BE2C (cell line): ENCODE measurements at regions not wholly inside any gene's neighbourhood (a gene's known extent, or its start where the extent isn't known, plus 50 kb on each side); places are given as distances from the start of the nearest gene placed in this dataset.

ENCODE experiments used
- DNase-seq: peaks from one replicate; pipeline ENCODE4 v3.0.0-alpha.2; 2020
- H3K27me3 ChIP-seq: fragments of 250-450 bp; sonication (Bioruptor Pico); 2 replicates; pipeline ENCODE4 v1.5.1; 2020; ENCODE audit warnings: mild to moderate bottlenecking
- H3K36me3 ChIP-seq: fragments of 250-450 bp; sonication (Bioruptor Pico); 2 replicates; pipeline ENCODE4 v1.5.1; 2020; ENCODE audit warnings: mild to moderate bottlenecking
- H3K4me1 ChIP-seq: fragments of 250-450 bp; sonication (Bioruptor Pico); 2 replicates; pipeline ENCODE4 v1.5.1; 2020
- H3K4me3 ChIP-seq: 2 replicates; pipeline ENCODE4 v1.5.1; 2011; ENCODE audit warnings: low read depth, low read length
- H3K9me3 ChIP-seq: fragments of 250-450 bp; sonication (Bioruptor Pico); 2 replicates; pipeline ENCODE4 v1.5.1; 2020
- TF ChIP-seq, protein P1 (sequence below): IDR thresholded peaks from 2 replicates; pipeline ENCODE4 v1.5.1; 2012; ENCODE audit warnings: mild to moderate bottlenecking, low read depth, low read length

GRCh38 chr3:153829606-153830170, 291.5 kb upstream of the ARHGEF26 start:
- Histone ChIP-seq H3K4me3 (no peak overlapping the region), H3K36me3 (no peaks in the 10 kb centered on the region), H3K9me3 (no peaks in the 10 kb centered on the region), H3K4me1 (no peaks in the 10 kb centered on the region), H3K27me3 (no peaks in the 10 kb centered on the region)
- no peak for DNase-seq
- TF ChIP-seq, protein P1, sequence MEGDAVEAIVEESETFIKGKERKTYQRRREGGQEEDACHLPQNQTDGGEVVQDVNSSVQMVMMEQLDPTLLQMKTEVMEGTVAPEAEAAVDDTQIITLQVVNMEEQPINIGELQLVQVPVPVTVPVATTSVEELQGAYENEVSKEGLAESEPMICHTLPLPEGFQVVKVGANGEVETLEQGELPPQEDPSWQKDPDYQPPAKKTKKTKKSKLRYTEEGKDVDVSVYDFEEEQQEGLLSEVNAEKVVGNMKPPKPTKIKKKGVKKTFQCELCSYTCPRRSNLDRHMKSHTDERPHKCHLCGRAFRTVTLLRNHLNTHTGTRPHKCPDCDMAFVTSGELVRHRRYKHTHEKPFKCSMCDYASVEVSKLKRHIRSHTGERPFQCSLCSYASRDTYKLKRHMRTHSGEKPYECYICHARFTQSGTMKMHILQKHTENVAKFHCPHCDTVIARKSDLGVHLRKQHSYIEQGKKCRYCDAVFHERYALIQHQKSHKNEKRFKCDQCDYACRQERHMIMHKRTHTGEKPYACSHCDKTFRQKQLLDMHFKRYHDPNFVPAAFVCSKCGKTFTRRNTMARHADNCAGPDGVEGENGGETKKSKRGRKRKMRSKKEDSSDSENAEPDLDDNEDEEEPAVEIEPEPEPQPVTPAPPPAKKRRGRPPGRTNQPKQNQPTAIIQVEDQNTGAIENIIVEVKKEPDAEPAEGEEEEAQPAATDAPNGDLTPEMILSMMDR: no peak

DNA sequence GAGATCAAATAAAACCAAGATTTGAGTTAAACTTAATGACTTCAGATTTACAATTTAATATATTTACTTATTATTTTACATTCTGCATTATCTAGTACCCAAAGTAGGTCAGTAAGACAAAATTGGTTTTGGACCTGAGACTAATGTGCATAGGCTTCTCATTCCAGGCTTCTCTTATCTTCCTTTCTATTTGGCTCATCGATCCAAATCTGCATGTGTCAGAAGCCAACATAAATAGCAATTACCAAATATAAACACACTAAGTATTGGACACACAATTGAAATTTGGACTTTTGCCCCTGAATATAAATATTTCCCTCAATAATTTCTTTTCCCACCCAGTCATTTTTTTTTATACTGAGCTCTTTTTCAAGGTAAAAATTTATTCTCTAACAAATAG, 290.6 kb upstream of the ARHGEF26 start:
- no peaks in the 10 kb centered on the region for H3K9me3 ChIP-seq
- TF ChIP-seq, protein P1: no peak
- H3K27me3 ChIP-seq: no peaks in the 10 kb centered on the region
- H3K4me1 ChIP-seq: no peaks in the 10 kb centered on the region
- DNase-seq: no peak
- no peaks in the 10 kb centered on the region for H3K36me3 ChIP-seq
- no peak overlapping the region for H3K4me3 ChIP-seq

DNA sequence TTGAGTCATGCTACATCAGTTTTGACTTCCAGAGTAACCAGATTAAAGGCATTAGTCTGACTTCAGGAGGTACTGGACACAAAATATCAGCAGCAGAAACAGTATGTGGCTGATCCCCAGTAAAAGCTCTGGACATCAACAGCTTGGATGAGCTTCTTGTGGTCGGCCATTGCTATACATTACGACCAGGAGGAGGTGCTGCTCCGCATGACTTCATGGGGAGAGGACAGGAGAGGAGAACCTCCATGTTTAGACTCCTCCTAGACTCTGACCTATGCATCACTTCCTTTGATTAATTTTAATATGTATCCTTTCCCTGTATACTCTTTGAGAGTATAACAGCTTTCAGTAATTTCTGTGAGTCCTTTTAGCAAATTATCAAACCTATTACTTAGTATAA, 285.6 kb upstream of the ARHGEF26 start:
- no peak overlapping the region for H3K4me3 ChIP-seq
- H3K4me1 ChIP-seq: no peaks in the 10 kb centered on the region
- H3K27me3 ChIP-seq: no peaks in the 10 kb centered on the region
- H3K9me3 ChIP-seq: no peaks in the 10 kb centered on the region
- no peak for DNase-seq
- no peaks in the 10 kb centered on the region for H3K36me3 ChIP-seq
- TF ChIP-seq, protein P1: no peak

- no peak for DNase-seq
- Histone ChIP-seq H3K9me3 (no peaks in the 10 kb centered on the region), H3K4me1 (no peaks in the 10 kb centered on the region), H3K36me3 (no peaks in the 10 kb centered on the region), H3K27me3 (no peaks in the 10 kb centered on the region), H3K4me3 (no peak overlapping the region)
- TF ChIP-seq, protein P1: no peak
Observed at GRCh38 chr3:153840487-153840886, 280.7 kb upstream of the ARHGEF26 start.

GRCh38 chr3:153843994-153844393, 277.2 kb upstream of the ARHGEF26 start:
- Histone ChIP-seq H3K36me3 (no peaks in the 10 kb centered on the region), H3K27me3 (no peaks in the 10 kb centered on the region), H3K4me1 (no peaks in the 10 kb centered on the region), H3K9me3 (no peaks in the 10 kb centered on the region), H3K4me3 (no peak overlapping the region)
- no peak for DNase-seq
- TF ChIP-seq, protein P1: no peak

DNA sequence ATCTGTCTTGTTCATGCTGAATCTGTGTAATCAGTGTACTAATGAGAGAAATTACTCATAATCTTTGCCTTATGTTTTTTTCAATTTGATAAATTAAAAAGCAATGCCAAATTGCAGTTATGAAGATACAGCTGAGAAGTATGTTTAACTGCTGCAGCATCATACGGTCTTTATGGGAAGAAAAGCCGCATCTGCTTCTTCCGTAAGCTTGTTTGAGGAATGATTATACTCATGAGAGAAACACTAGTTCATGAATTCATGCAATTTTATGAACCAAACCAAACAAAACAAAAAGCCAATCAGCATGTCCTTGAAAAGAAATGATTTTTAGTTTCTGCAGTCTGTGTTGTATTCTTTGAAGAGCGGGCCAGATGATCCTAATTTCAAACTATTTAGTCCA, 275.9 kb upstream of the ARHGEF26 start:
- H3K9me3 ChIP-seq: no peaks in the 10 kb centered on the region
- no peaks in the 10 kb centered on the region for H3K36me3 ChIP-seq
- no peak for DNase-seq
- no peak overlapping the region for H3K4me3 ChIP-seq
- TF ChIP-seq, protein P1: no peak
- no peaks in the 10 kb centered on the region for H3K27me3 ChIP-seq
- H3K4me1 ChIP-seq: no peaks in the 10 kb centered on the region
